GM12878 (cell line): ENCODE measurements at regions not wholly inside any gene's neighbourhood (a gene's known extent, or its start where the extent isn't known, plus 50 kb on each side); places are given as distances from the start of the nearest gene placed in this dataset.

Experiments
- ATAC-seq: fragments of 200-7000 bp; cut with Tn5 transposase; 3 replicates; pipeline ENCODE4 v1.9.1; 2020; ENCODE audit warnings: mild to moderate bottlenecking, moderate library complexity
- BruUV-seq: library from RNA; stranded (reverse); fragments of 400-500 nt; replicated peaks from 2 replicates; lab custom pipeline; 2021; lab: Mats Ljungman, UMichigan
- CTCF ChIA-PET: fragments of 300-600 bp; sonication (Branson Sonifier 250); formaldehyde crosslinking; extraction: SDS; loops from one replicate; lab custom pipeline; 2021; ENCODE audit warnings: inconsistent platforms; lab: Yijun Ruan, JAX
- POLR2A ChIA-PET: fragments of 350-600 bp; formaldehyde crosslinking; extraction: SDS; loops from one replicate; lab custom pipeline; 2021; ENCODE audit warnings: inconsistent platforms; lab: Charles Lee
- RAD21 ChIA-PET: fragments of 300-600 bp; sonication (Branson Sonifier 250); formaldehyde crosslinking; loops from one replicate; lab custom pipeline; 2023; ENCODE audit warnings: antibody characterized with exemption; ENCODE audit not compliant: unreplicated experiment; lab: Charles Lee
- SMC1A ChIA-PET: fragments of 300-600 bp; sonication (Branson Sonifier 250); formaldehyde crosslinking; loops from one replicate; lab custom pipeline; 2023; ENCODE audit not compliant: unreplicated experiment, uncharacterized antibody; lab: Charles Lee
- DNase-seq: peaks from one replicate; pipeline ENCODE4 v3.0.0-alpha.2; 2011; ENCODE audit warnings: low read depth, low spot score
- FAIRE-seq: peaks from 3 replicates; lab custom pipeline; 2011; peaks lifted over from hg19 to GRCh38; lab: Jason Lieb, UNC
- H2AFZ ChIP-seq: 2 replicates; pipeline ENCODE4 v1.6.0; 2011; ENCODE audit warnings: low read depth, low read length, control low read depth; ENCODE audit not compliant: control insufficient read depth
- H3K27ac ChIP-seq: 2 replicates; pipeline ENCODE4 v1.5.1; 2011; ENCODE audit warnings: control low read depth; ENCODE audit not compliant: control insufficient read depth, insufficient read depth
- H3K27me3 ChIP-seq, 2 experiments: replicated peaks in 1 of 2; 2 replicates each; pipeline versions ENCODE4 v1.6.0 to v1.6.1; 2011; ENCODE audit warnings: low read length in 1 of 2; ENCODE audit not compliant: control insufficient read depth in 2 of 2, insufficient read depth in 2 of 2
- H3K36me3 ChIP-seq, 2 experiments: 2 replicates each; pipeline ENCODE4 v1.5.1; 2011; ENCODE audit warnings: low read length in 1 of 2; ENCODE audit not compliant: control insufficient read depth in 2 of 2, insufficient read depth in 2 of 2
- H3K4me1 ChIP-seq: 2 replicates; pipeline ENCODE4 v1.6.1; 2011; ENCODE audit warnings: mild to moderate bottlenecking, low read length, moderate library complexity, mixed read lengths; ENCODE audit not compliant: control insufficient read depth, insufficient read depth
- H3K4me2 ChIP-seq: 2 replicates; pipeline ENCODE4 v1.6.0; 2011; ENCODE audit warnings: control low read depth; ENCODE audit not compliant: control insufficient read depth, insufficient read depth
- H3K4me3 ChIP-seq: fragments of 200-600 bp; sonication (generic); 2 replicates; pipeline ENCODE4 v1.5.1; 2016
- H3K79me2 ChIP-seq: 2 replicates; pipeline ENCODE4 v1.6.0; 2011; ENCODE audit warnings: low read length; ENCODE audit not compliant: control insufficient read depth, insufficient read depth
- H3K9ac ChIP-seq: 2 replicates; pipeline ENCODE4 v1.8.0; 2011; ENCODE audit warnings: low read length, control low read depth, mixed read lengths; ENCODE audit not compliant: control insufficient read depth, insufficient read depth
- H3K9me3 ChIP-seq: replicated peaks from 3 replicates; pipeline ENCODE4 v1.5.1; 2011; ENCODE audit warnings: mild to moderate bottlenecking, low read length; ENCODE audit not compliant: control insufficient read depth, insufficient read depth
- H4K20me1 ChIP-seq: 2 replicates; pipeline ENCODE4 v1.6.0; 2011; ENCODE audit not compliant: control insufficient read depth, insufficient read depth
- ASH2L ChIP-seq: fragments of 300-600, 200-600 bp; sonication (generic); IDR thresholded peaks from 2 replicates; pipeline ENCODE4 v1.6.1; 2017; ENCODE audit warnings: low read depth, mild to moderate bottlenecking, borderline replicate concordance
- ATF3 ChIP-seq: IDR thresholded peaks from 2 replicates; pipeline ENCODE4 v1.6.1; 2011; ENCODE audit warnings: low read depth, mild to moderate bottlenecking, low read length, moderate library complexity, borderline replicate concordance; ENCODE audit errors: extremely low read depth
- BHLHE40 ChIP-seq, 2 experiments: fragments of 450-650 bp in 1 of 2; IDR thresholded peaks; 2 replicates each; pipeline ENCODE4 v1.6.1; 2011 to 2017; ENCODE audit warnings: low read depth in 2 of 2, borderline replicate concordance in 1 of 2, improper control_type of control experiment in 1 of 2, low read length in 1 of 2, mild to moderate bottlenecking in 1 of 2
- CBX3 ChIP-seq: fragments of 200-600 bp; sonication (generic); IDR thresholded peaks from 2 replicates; pipeline ENCODE4 v1.6.1; 2016; ENCODE audit warnings: low read depth, borderline replicate concordance
- CEBPB ChIP-seq, 2 experiments: fragments of 150-350 bp in 1 of 2; IDR thresholded peaks; 2 replicates each; pipeline ENCODE4 v1.6.1; 2012 to 2014; ENCODE audit warnings: low read depth in 2 of 2, low read length in 2 of 2, borderline replicate concordance in 1 of 2, inconsistent platforms in 1 of 2
- FOXM1 ChIP-seq: IDR thresholded peaks from 2 replicates; pipeline ENCODE4 v1.6.1; 2012; ENCODE audit warnings: low read depth, mild to moderate bottlenecking, inconsistent platforms, low read length, moderate library complexity
- IRF3 ChIP-seq: fragments of 450-650 bp; IDR thresholded peaks from 2 replicates; pipeline ENCODE4 v1.6.1; 2014; ENCODE audit warnings: mild to moderate bottlenecking
- SKIL ChIP-seq: fragments of 450-650 bp; IDR thresholded peaks from 2 replicates; pipeline ENCODE4 v1.6.1; 2017; ENCODE audit warnings: mild to moderate bottlenecking, low read depth, inconsistent platforms; ENCODE audit not compliant: poor library complexity, severe bottlenecking
- SPI1 ChIP-seq: IDR thresholded peaks from 2 replicates; pipeline ENCODE4 v1.6.1; 2011; ENCODE audit warnings: low read depth, mild to moderate bottlenecking, low read length, moderate library complexity, borderline replicate concordance; ENCODE audit not compliant: insufficient read depth
- TCF12 ChIP-seq: IDR thresholded peaks from 2 replicates; pipeline ENCODE4 v1.6.1; 2011; ENCODE audit warnings: low read depth, mild to moderate bottlenecking, low read length
- WGBS: methylation state at CpG from one replicate; pipeline ENCODE4 v1.1.6; 2016; ENCODE audit warnings: low lambda C conversion rate; ENCODE audit not compliant: insufficient replicate concordance, insufficient coverage; ENCODE audit errors: missing lambda C conversion rate; 5-methylcytosine and 5-hydroxymethylcytosine counted together
- in situ Hi-C: fragments of 300-500 bp; cut with MboI; formaldehyde crosslinking; loops from 9 replicates; pipeline ENCODE4 v1.14.3; 2018; ENCODE audit warnings: mixed read lengths
- intact Hi-C: fragments of 100-400 bp; cut with micrococcal nuclease; formaldehyde crosslinking; loops from one replicate; pipeline ENCODE4 v1.14.2; 2022; ENCODE audit not compliant: unreplicated experiment

- H3K27me3 ChIP-seq, result no peaks in the 10 kb centered on the region
- DNase-seq, result no peak
- no peak overlapping the region for H2AFZ ChIP-seq
- BruUV-seq, result no TSS peak
- no peak for FAIRE-seq
- H3K9ac ChIP-seq, result no peak overlapping the region
- H3K27ac ChIP-seq, result no peak overlapping the region
- WGBS, result 89% methylated on average over 8 of the region's 8 CpGs
- no peak for TF ChIP-seq ATF3
- TF ChIP-seq, all 136 proteins: peak for 0
- POLR2A ChIA-PET, result no interaction called here
- RAD21 ChIA-PET, result no interaction called here
- intact Hi-C loops (no loop called here), in situ Hi-C loops (no loop called here)
- CTCF ChIA-PET, result no interaction called here
- SMC1A ChIA-PET, result no interaction called here
- Histone ChIP-seq H4K20me1 (no peaks in the 10 kb centered on the region), H3K4me2 (no peak overlapping the region), H3K4me3 (no peak overlapping the region), H3K79me2 (no peaks in the 10 kb centered on the region), H3K36me3 (no peaks in the 10 kb centered on the region), H3K9me3 (no peaks in the 10 kb centered on the region; the same call in 1 of the 3 replicates), H3K4me1 (no peaks in the 10 kb centered on the region)
- ATAC-seq, result no peak
Observed at GRCh38 chr16:72427783-72428331, 255.9 kb upstream of the PMFBP1 start.

GRCh38 chr16:72427051-72427782 is 255.3 kb upstream of the PMFBP1 start:
- ChIA-PET SMC1A (no interaction called here), POLR2A (no interaction called here), CTCF (no interaction called here), RAD21 (no interaction called here)
- FAIRE-seq (no peak), DNase-seq (no peak), ATAC-seq (no peak)
- Histone ChIP-seq H2AFZ (no peak overlapping the region), H3K27ac (no peak overlapping the region), H3K27me3 (no peaks in the 10 kb centered on the region), H3K36me3 (no peaks in the 10 kb centered on the region), H3K4me2 (no peak overlapping the region), H3K4me3 (no peak overlapping the region), H3K9me3 (no peaks in the 10 kb centered on the region; the same call in none of the 3 replicates), H3K4me1 (no peaks in the 10 kb centered on the region), H3K9ac (no peak overlapping the region), H4K20me1 (no peaks in the 10 kb centered on the region), H3K79me2 (no peaks in the 10 kb centered on the region)
- intact Hi-C loops (no loop called here), in situ Hi-C loops (no loop called here)
- WGBS, result 90% methylated on average over 17 of the region's 17 CpGs
- no TSS peak for BruUV-seq
- TF ChIP-seq ASH2L (no peak), SPI1 (no peak), TCF12 (no peak), IRF3 (no peak), SKIL (no peak), CEBPB (IDR thresholded peaks at IDR 0.05; ENCODE audit: borderline replicate concordance in 1 of 2, low read depth in 2 of 2, low read length in 2 of 2) (no peak), BHLHE40 (IDR thresholded peaks at IDR 0.05; ENCODE audit: borderline replicate concordance in 1 of 2, low read depth in 2 of 2, low read length in 1 of 2) (no peak), FOXM1 (no peak), CBX3 (no peak)
